ENCODE measurements at regions not wholly inside any gene's neighbourhood (a gene's known extent, or its start where the extent isn't known, plus 50 kb on each side); places are given as distances from the start of the nearest gene placed in this dataset.
A peak's percentile ranks its signal among the peaks of the same experiment; 100 is the strongest.

- no peaks in the 10 kb centered on the region for H3K9me1 ChIP-seq (replicated peaks; ENCODE audit: control insufficient read depth, extremely low read depth, insufficient read depth, low read length)
- no peaks in the 10 kb centered on the region for H4K20me1 ChIP-seq (replicated peaks; ENCODE audit: control insufficient read depth, extremely low read depth, insufficient read depth, low read length)
- H3K36me3 ChIP-seq (ENCODE audit: control insufficient read depth in 2 of 2, extremely low read depth in 1 of 2, insufficient read depth in 2 of 2, low read length in 2 of 2) = no peaks in the 10 kb centered on the region
- DNase-seq (ENCODE audit: low read depth, low spot score) (no peak), FAIRE-seq (no peak)
- CTCF ChIA-PET = interaction anchor here (1.4 kb wide), 2 partner anchors 116 to 555 kb away, joined by 3 to 4 read pairs; partner anchors contain the start of gene MEOX2
- peak overlapping the region; percentile 91 for H3K9ac ChIP-seq (replicated peaks; ENCODE audit: extremely low read depth, insufficient read depth, low read length)
- TF ChIP-seq GATA2 (IDR thresholded peaks at IDR 0.05; ENCODE audit: insufficient read depth, insufficient read length, low read depth, low read length) (no peak), FOS (IDR thresholded peaks at IDR 0.05; ENCODE audit: borderline replicate concordance, insufficient read depth, low read length) (no peak), EZH2 (IDR thresholded peaks at IDR 0.05; ENCODE audit: borderline replicate concordance, low read depth, low read length, severe bottlenecking) (no peak), POLR2A (IDR thresholded peaks at IDR 0.05; ENCODE audit: low read depth, low read length) (no peak), JUN (IDR thresholded peaks at IDR 0.05; ENCODE audit: borderline replicate concordance, insufficient read depth, insufficient read length, low read depth) (no peak), MYC (IDR thresholded peaks at IDR 0.05; ENCODE audit: low read depth, low read length) (no peak), POLR2AphosphoS5 (IDR thresholded peaks at IDR 0.05; ENCODE audit: insufficient read depth, low read depth, low read length) (no peak)
- TF ChIP-seq, protein P1, sequence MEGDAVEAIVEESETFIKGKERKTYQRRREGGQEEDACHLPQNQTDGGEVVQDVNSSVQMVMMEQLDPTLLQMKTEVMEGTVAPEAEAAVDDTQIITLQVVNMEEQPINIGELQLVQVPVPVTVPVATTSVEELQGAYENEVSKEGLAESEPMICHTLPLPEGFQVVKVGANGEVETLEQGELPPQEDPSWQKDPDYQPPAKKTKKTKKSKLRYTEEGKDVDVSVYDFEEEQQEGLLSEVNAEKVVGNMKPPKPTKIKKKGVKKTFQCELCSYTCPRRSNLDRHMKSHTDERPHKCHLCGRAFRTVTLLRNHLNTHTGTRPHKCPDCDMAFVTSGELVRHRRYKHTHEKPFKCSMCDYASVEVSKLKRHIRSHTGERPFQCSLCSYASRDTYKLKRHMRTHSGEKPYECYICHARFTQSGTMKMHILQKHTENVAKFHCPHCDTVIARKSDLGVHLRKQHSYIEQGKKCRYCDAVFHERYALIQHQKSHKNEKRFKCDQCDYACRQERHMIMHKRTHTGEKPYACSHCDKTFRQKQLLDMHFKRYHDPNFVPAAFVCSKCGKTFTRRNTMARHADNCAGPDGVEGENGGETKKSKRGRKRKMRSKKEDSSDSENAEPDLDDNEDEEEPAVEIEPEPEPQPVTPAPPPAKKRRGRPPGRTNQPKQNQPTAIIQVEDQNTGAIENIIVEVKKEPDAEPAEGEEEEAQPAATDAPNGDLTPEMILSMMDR (IDR thresholded peaks at IDR 0.05; ENCODE audit: extremely low read depth in 1 of 2, insufficient read depth in 1 of 2, low read depth in 1 of 2, low read length in 2 of 2) = no peak
- TF ChIP-seq, protein P2, sequence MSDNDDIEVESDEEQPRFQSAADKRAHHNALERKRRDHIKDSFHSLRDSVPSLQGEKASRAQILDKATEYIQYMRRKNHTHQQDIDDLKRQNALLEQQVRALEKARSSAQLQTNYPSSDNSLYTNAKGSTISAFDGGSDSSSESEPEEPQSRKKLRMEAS (IDR thresholded peaks at IDR 0.05; ENCODE audit: insufficient read depth, insufficient read length) = no peak
- no peaks in the 10 kb centered on the region for H3K79me2 ChIP-seq (ENCODE audit: control insufficient read depth, insufficient read depth, low read length)
- no peaks in the 10 kb centered on the region for H3K27me3 ChIP-seq (ENCODE audit: control insufficient read depth in 2 of 2, insufficient read depth in 2 of 2, low read length in 2 of 2)
- no TSS peak for BruUV-seq (replicated peaks)
- H3K4me3 ChIP-seq (replicated peaks in 1 of 3; ENCODE audit: insufficient read depth in 1 of 3, low read depth in 1 of 3, low read length in 3 of 3) = no peak overlapping the region
- H3K9me3 ChIP-seq (replicated peaks; ENCODE audit: control insufficient read depth, insufficient read depth, low read length) = no peaks in the 10 kb centered on the region
- dilution Hi-C loops (cut with MboI; ENCODE audit: extremely low pct_ligation_motif_present, low sequenced_read_pairs) = no loop called here
- peak overlapping the region; percentile 84 for H3K4me2 ChIP-seq (ENCODE audit: insufficient read depth, low read length)
- H2AFZ ChIP-seq (ENCODE audit: low read depth, low read length) = peak overlapping the region; percentile 79
- POLR2A ChIA-PET = no interaction called here
- H3K27ac ChIP-seq (ENCODE audit: insufficient read depth, low read depth, low read length) = peak overlapping the region; percentile 98
- H3K4me1 ChIP-seq (ENCODE audit: control insufficient read depth, extremely low read depth, insufficient read depth, low read length) = peaks cover 30% of the 10 kb centered on the region
- intact Hi-C loops (cut with micrococcal nuclease) = loop anchor here (2.0 kb wide), 4 partner anchors 45 to 555 kb away; partner anchors contain the start of gene MEOX2
These were observed 229.1 kb upstream of the DGKB start for GRCh38 chr7:15131661-15132060.
